ENCODE measurements at regions not wholly inside any gene's neighbourhood (a gene's known extent, or its start where the extent isn't known, plus 50 kb on each side); places are given as distances from the start of the nearest gene placed in this dataset.

DNA sequence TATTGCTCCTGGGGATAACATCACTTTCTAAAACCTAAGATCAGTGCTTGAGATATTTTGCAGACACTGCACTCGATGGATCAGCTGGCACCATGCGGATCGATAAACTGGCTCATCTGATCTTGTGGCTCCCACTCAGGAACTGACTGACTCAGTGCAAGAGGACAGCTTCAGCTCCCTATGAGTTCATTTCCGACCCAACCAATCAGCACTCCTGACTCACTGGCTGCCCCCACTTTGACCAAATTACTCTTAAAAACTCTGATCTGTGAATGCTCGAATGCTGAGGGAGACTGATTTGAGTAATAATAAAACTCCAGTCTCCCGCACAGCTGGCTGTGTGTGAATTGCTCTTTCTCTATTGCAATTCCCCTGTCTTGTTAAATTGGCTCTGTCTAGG is 110.1 kb downstream of the ANAPC4 start:
- Histone ChIP-seq H3K9me3 (ENCODE audit: low read depth, low read length, poor library complexity, severe bottlenecking) (peaks cover 7% of the 10 kb centered on the region), H3K27ac (ENCODE audit: low read depth, low read length, poor library complexity, severe bottlenecking) (no peak overlapping the region), H3K4me3 (ENCODE audit: low read depth, low read length, poor library complexity, severe bottlenecking) (no peak overlapping the region), H3K36me3 (ENCODE audit: insufficient read depth, low read length, poor library complexity, severe bottlenecking) (no peaks in the 10 kb centered on the region), H3K27me3 (replicated peaks; ENCODE audit: insufficient read depth, low read depth, low read length, poor library complexity) (no peaks in the 10 kb centered on the region), H3K4me1 (ENCODE audit: insufficient read depth, low read length, poor library complexity, severe bottlenecking) (peaks cover 8% of the 10 kb centered on the region)
- intact Hi-C loops (cut with micrococcal nuclease; ENCODE audit: unreplicated experiment) = no loop called here
- ChIA-PET CTCF (no interaction called here), POLR2A (ENCODE audit: low non-redundant PET) (no interaction called here)
- no TSS peak for BruUV-seq (replicated peaks)
- TF ChIP-seq, protein P1, sequence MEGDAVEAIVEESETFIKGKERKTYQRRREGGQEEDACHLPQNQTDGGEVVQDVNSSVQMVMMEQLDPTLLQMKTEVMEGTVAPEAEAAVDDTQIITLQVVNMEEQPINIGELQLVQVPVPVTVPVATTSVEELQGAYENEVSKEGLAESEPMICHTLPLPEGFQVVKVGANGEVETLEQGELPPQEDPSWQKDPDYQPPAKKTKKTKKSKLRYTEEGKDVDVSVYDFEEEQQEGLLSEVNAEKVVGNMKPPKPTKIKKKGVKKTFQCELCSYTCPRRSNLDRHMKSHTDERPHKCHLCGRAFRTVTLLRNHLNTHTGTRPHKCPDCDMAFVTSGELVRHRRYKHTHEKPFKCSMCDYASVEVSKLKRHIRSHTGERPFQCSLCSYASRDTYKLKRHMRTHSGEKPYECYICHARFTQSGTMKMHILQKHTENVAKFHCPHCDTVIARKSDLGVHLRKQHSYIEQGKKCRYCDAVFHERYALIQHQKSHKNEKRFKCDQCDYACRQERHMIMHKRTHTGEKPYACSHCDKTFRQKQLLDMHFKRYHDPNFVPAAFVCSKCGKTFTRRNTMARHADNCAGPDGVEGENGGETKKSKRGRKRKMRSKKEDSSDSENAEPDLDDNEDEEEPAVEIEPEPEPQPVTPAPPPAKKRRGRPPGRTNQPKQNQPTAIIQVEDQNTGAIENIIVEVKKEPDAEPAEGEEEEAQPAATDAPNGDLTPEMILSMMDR (conservative IDR thresholded peaks at IDR 0.05; ENCODE audit: low read depth, low read length) = no peak
- no peak for TF ChIP-seq EZH2 (IDR thresholded peaks at IDR 0.05; ENCODE audit: borderline replicate concordance, low read depth, low read length, poor library complexity, severe bottlenecking)
- no peak for DNase-seq (ENCODE audit: low spot score)

DNA sequence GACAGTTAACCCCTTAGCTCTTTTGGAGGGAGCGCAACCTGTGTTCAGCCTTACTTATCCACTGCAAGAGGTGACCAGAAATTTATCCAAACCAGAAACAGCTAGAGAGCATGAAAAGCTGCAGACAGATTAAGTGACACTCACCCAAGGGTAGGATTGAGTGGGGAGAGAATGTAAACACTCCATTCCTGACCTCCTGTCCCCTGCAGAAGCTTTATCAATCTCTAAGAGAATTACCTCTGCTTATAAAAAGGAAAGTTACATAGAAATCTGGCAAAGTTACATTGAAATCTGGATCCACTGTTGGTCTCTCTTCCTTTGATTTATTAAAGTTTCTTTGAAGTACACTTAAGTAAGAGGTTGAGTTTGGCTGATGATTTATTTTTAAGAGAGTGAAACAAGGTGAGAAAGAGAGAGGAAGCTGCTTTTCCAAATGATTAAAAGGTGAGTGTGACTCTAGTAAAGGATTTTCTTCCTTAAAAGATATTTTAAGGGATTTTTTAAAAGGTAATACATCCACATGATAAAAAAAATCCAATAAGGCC is 112.3 kb downstream of the ANAPC4 start:
- POLR2A ChIA-PET (ENCODE audit: low non-redundant PET) = no interaction called here
- no peak for TF ChIP-seq EZH2 (IDR thresholded peaks at IDR 0.05; ENCODE audit: borderline replicate concordance, low read depth, low read length, poor library complexity, severe bottlenecking)
- TF ChIP-seq, protein P1 (conservative IDR thresholded peaks at IDR 0.05; ENCODE audit: low read depth, low read length) = no peak
- no TSS peak for BruUV-seq (replicated peaks)
- Histone ChIP-seq H3K4me3 (ENCODE audit: low read depth, low read length, poor library complexity, severe bottlenecking) (no peak overlapping the region), H3K9me3 (ENCODE audit: low read depth, low read length, poor library complexity, severe bottlenecking) (peaks cover 20% of the 10 kb centered on the region), H3K27ac (ENCODE audit: low read depth, low read length, poor library complexity, severe bottlenecking) (no peak overlapping the region), H3K27me3 (replicated peaks; ENCODE audit: insufficient read depth, low read depth, low read length, poor library complexity) (no peaks in the 10 kb centered on the region), H3K36me3 (ENCODE audit: insufficient read depth, low read length, poor library complexity, severe bottlenecking) (no peaks in the 10 kb centered on the region), H3K4me1 (ENCODE audit: insufficient read depth, low read length, poor library complexity, severe bottlenecking) (peaks cover 4% of the 10 kb centered on the region)
- intact Hi-C loops (cut with micrococcal nuclease; ENCODE audit: unreplicated experiment) = no loop called here
- DNase-seq (ENCODE audit: low spot score) = no peak
- CTCF ChIA-PET = no interaction called here

DNA sequence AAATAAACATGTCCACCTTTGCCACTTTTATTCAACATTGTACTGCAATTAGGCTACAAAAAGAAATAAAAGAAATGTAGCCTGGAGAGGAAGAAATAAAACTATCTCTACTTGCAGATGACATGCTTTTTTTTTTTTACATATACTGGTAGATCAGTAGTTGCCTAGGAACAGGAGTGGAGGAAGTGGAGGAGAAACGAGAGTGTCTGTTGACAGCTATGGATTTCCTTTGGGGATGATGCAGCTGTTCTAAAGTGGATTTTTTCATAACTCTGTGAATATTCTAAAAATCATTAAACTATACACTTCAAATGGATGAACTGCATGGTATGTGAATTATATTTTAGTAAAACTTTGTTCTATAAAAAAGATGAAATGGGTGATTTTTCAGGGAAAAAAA is 116.4 kb downstream of the ANAPC4 start:
- peaks cover 13% of the 10 kb centered on the region for H3K9me3 ChIP-seq (ENCODE audit: low read depth, low read length, poor library complexity, severe bottlenecking)
- ChIA-PET POLR2A (ENCODE audit: low non-redundant PET) (no interaction called here), CTCF (no interaction called here)
- no peak overlapping the region for H3K4me3 ChIP-seq (ENCODE audit: low read depth, low read length, poor library complexity, severe bottlenecking)
- no peaks in the 10 kb centered on the region for H3K4me1 ChIP-seq (ENCODE audit: insufficient read depth, low read length, poor library complexity, severe bottlenecking)
- no peaks in the 10 kb centered on the region for H3K36me3 ChIP-seq (ENCODE audit: insufficient read depth, low read length, poor library complexity, severe bottlenecking)
- H3K27ac ChIP-seq (ENCODE audit: low read depth, low read length, poor library complexity, severe bottlenecking) = no peak overlapping the region
- no TSS peak for BruUV-seq (replicated peaks)
- intact Hi-C loops (cut with micrococcal nuclease; ENCODE audit: unreplicated experiment) = no loop called here
- no peaks in the 10 kb centered on the region for H3K27me3 ChIP-seq (replicated peaks; ENCODE audit: insufficient read depth, low read depth, low read length, poor library complexity)
- TF ChIP-seq, protein P1 (conservative IDR thresholded peaks at IDR 0.05; ENCODE audit: low read depth, low read length) = no peak
- no peak for TF ChIP-seq EZH2 (IDR thresholded peaks at IDR 0.05; ENCODE audit: borderline replicate concordance, low read depth, low read length, poor library complexity, severe bottlenecking)
- no peak for DNase-seq (ENCODE audit: low spot score)

Data from A673 (cell line).